OCI-LY3 (cell line): ENCODE measurements at regions not wholly inside any gene's neighbourhood (a gene's known extent, or its start where the extent isn't known, plus 50 kb on each side); places are given as distances from the start of the nearest gene placed in this dataset.
"Not testable (repeated sequence)": the region's sequence is repeated elsewhere in the genome, so short reads cannot be mapped to it uniquely, and the experiment has no call there.

Experiments used
- H2AFZ ChIP-seq: fragments of 200-600, 300-600 bp; shearing (Covaris generic); 2 replicates; pipeline ENCODE4 v1.6.0; 2014; ENCODE audit warnings: antibody characterized with exemption, low read depth, low read length
- H3K27ac ChIP-seq: fragments of 200-600, 300-600 bp; sonication (generic); 2 replicates; pipeline ENCODE4 v1.5.1; 2014; ENCODE audit warnings: mild to moderate bottlenecking, low read length, moderate library complexity, mixed read lengths
- H3K27me3 ChIP-seq: fragments of 200-600, 300-600 bp; sonication (generic); 2 replicates; pipeline ENCODE4 v1.6.1; 2014; ENCODE audit warnings: low read depth, low read length, mixed read lengths
- H3K36me3 ChIP-seq: fragments of 200-600, 300-600 bp; sonication (generic); replicated peaks from 2 replicates; pipeline ENCODE3; 2014; ENCODE audit warnings: low read depth, low read length, mixed read lengths
- H3K4me1 ChIP-seq: fragments of 300-600, 200-600 bp; sonication (generic); 2 replicates; pipeline ENCODE4 v1.6.1; 2014; ENCODE audit warnings: low read length, mixed read lengths
- H3K4me2 ChIP-seq: fragments of 200-600, 300-600 bp; sonication (generic); 2 replicates; pipeline ENCODE4 v1.6.1; 2014; ENCODE audit warnings: low read length, mixed read lengths
- H3K4me3 ChIP-seq: fragments of 300-600, 200-600 bp; sonication (generic); 2 replicates; pipeline ENCODE4 v1.5.1; 2014; ENCODE audit warnings: antibody characterized with exemption, mild to moderate bottlenecking, low read length, moderate library complexity
- H3K79me2 ChIP-seq: fragments of 300-600, 200-600 bp; shearing (Covaris generic); 2 replicates; pipeline ENCODE4 v1.6.1; 2014; ENCODE audit warnings: mild to moderate bottlenecking, low read length, mixed read lengths
- H3K9ac ChIP-seq: fragments of 300-600, 200-600 bp; shearing (Covaris generic); 2 replicates; pipeline ENCODE4 v1.6.0; 2014; ENCODE audit warnings: mild to moderate bottlenecking, low read length, moderate library complexity
- H3K9me3 ChIP-seq: fragments of 200-600, 300-600 bp; shearing (Covaris generic); 2 replicates; pipeline ENCODE4 v1.6.1; 2014; ENCODE audit warnings: low read length, mixed read lengths; ENCODE audit not compliant: insufficient read depth
- H4K20me1 ChIP-seq: fragments of 200-600, 300-600 bp; sonication (generic); 2 replicates; pipeline ENCODE4 v1.6.1; 2016; ENCODE audit warnings: low read length, mixed read lengths; ENCODE audit not compliant: insufficient read depth
- EZH2phosphoT487 ChIP-seq: fragments of 200-600 bp; shearing (Covaris generic); IDR thresholded peaks from 2 replicates; pipeline ENCODE4 v1.6.1; 2018; ENCODE audit warnings: antibody characterized with exemption, mixed run types, low read depth
- TF ChIP-seq, protein P1 (sequence below): fragments of 200-600, 300-600 bp; sonication (generic); IDR thresholded peaks from 2 replicates; pipeline ENCODE4 v1.5.1; 2014; ENCODE audit warnings: antibody characterized with exemption, low read length, low read depth

DNA sequence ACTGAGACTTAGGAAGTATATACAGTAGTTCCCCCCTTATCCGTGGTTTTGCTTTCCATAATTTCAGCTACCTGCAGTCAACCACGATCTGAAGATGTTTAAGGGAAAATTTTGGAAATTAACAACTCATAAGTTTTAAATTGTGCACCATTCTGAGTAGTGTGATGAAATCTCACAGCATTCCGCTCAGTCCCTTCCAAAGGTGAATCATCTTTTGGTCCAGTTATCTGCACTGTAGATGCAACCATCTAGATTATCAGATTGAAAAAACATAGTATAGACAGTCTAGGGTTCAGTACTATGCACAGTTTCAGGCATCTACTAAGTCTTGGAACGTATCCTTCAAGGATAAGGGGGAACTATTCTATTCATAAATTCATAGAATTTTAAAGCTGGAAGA, 109.0 kb downstream of the ANXA3 start:
- Histone ChIP-seq H3K36me3 (no peaks in the 10 kb centered on the region), H3K4me2 (no peak overlapping the region), H4K20me1 (no peaks in the 10 kb centered on the region), H3K27ac (no peak overlapping the region), H3K4me1 (peaks cover 46% of the 10 kb centered on the region), H3K79me2 (no peaks in the 10 kb centered on the region), H3K27me3 (peaks cover 26% of the 10 kb centered on the region), H3K9ac (no peak overlapping the region), H3K9me3 (no peaks in the 10 kb centered on the region), H3K4me3 (no peak overlapping the region), H2AFZ (no peak overlapping the region)
- no peak for TF ChIP-seq EZH2phosphoT487
- TF ChIP-seq, protein P1, sequence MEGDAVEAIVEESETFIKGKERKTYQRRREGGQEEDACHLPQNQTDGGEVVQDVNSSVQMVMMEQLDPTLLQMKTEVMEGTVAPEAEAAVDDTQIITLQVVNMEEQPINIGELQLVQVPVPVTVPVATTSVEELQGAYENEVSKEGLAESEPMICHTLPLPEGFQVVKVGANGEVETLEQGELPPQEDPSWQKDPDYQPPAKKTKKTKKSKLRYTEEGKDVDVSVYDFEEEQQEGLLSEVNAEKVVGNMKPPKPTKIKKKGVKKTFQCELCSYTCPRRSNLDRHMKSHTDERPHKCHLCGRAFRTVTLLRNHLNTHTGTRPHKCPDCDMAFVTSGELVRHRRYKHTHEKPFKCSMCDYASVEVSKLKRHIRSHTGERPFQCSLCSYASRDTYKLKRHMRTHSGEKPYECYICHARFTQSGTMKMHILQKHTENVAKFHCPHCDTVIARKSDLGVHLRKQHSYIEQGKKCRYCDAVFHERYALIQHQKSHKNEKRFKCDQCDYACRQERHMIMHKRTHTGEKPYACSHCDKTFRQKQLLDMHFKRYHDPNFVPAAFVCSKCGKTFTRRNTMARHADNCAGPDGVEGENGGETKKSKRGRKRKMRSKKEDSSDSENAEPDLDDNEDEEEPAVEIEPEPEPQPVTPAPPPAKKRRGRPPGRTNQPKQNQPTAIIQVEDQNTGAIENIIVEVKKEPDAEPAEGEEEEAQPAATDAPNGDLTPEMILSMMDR: no peak

DNA sequence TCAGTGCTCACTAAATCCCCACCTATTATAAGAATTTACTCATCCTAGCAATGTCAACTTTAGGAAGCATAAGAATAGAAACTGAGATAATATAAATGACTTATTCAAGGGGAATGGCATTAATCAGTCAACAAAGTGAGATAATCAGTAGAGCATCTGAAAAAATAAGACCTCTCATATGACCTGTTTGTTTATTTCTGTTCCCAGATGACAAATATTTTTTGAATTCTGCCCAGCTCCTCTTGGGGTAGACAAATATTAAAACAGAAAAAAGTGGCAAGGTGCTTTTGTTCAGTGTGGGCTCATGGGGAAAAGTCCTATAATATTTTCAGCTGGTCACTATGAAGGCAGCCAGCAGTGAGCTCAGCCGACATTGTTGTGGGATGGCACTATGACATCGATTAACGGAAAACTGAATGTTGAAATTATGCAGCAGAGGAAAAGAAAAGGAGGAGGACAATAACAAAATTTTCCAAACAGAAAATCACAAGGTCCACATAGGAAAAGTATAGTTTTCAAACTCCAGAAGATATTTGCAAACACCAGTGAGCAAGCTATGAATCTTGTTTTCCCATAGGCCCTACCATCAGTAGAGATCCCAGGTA, 109.6 kb downstream of the ANXA3 start:
- Histone ChIP-seq H3K79me2 (no peaks in the 10 kb centered on the region), H3K27ac (no peak overlapping the region), H3K9me3 (no peaks in the 10 kb centered on the region), H3K36me3 (no peaks in the 10 kb centered on the region), H3K4me3 (no peak overlapping the region), H4K20me1 (no peaks in the 10 kb centered on the region), H2AFZ (no peak overlapping the region), H3K4me1 (peaks cover 44% of the 10 kb centered on the region), H3K4me2 (no peak overlapping the region), H3K9ac (no peak overlapping the region), H3K27me3 (peaks cover 22% of the 10 kb centered on the region)
- TF ChIP-seq EZH2phosphoT487: no peak
- TF ChIP-seq, protein P1: no peak

DNA sequence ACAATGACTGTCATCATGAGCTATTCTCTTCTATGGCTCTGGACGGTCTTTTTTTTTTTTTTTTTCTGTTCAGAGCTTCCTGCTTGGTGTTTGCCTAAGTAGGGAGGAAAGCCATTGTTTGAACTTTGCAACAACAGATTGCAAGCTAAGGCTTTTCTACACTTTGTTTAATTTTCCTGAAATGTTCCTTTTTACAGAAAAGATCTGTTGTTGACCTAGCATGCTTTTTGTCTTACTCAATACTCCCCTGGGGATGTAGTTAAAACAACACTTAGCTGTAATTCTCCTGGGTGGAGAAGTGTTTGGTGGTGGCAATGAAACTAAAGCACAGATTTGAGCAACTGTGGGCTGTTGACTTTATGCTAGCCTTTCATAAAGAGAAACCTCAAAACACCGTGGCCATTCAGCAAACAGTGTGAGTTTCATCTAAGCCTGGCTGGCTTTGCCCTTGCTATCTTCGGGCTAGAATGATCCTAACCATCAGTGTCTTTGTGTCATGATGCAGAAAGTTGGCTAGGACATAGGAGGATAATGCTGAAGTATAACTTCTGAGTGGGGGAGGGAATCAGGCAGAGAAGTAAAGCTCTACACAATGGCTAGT, 110.5 kb downstream of the ANXA3 start:
- no peak for TF ChIP-seq EZH2phosphoT487
- TF ChIP-seq, protein P1: no peak
- Histone ChIP-seq H4K20me1 (no peaks in the 10 kb centered on the region), H3K4me1 (peaks cover 42% of the 10 kb centered on the region), H3K27ac (no peak overlapping the region), H3K79me2 (no peaks in the 10 kb centered on the region), H3K9me3 (no peaks in the 10 kb centered on the region), H3K9ac (no peak overlapping the region), H2AFZ (no peak overlapping the region), H3K4me3 (0 out of 2 replicates have a peak overlapping the region, but pooled peaks have one; percentile 11), H3K36me3 (no peaks in the 10 kb centered on the region), H3K4me2 (peak overlapping the region; percentile 30), H3K27me3 (peaks cover 22% of the 10 kb centered on the region)

DNA sequence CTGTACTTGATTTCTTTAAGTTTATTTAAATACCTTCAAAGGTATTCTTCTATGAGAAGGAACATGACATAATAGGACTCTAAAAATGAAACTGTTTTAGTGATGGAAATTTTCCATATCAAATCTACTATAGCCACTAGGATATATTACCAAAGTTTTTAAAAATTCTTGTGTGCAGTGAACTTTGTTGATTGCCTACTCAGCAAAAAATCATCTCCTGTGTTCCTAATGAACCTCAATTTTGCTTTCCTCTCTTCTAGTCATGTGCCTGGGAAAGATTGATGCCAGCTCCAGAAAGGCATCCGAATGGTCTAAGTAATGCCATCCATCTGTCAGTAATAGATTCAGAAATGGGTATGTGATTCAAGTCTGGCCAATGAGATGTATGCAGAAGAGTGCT, 111.1 kb downstream of the ANXA3 start:
- no peak overlapping the region for H3K9ac ChIP-seq
- no peak overlapping the region for H3K4me3 ChIP-seq
- H3K27me3 ChIP-seq: peaks cover 22% of the 10 kb centered on the region
- H3K9me3 ChIP-seq: no peaks in the 10 kb centered on the region
- TF ChIP-seq, protein P1: no peak
- no peak for TF ChIP-seq EZH2phosphoT487
- H3K27ac ChIP-seq: no peak overlapping the region
- peaks cover 42% of the 10 kb centered on the region for H3K4me1 ChIP-seq
- no peaks in the 10 kb centered on the region for H3K79me2 ChIP-seq
- no peak overlapping the region for H2AFZ ChIP-seq
- no peaks in the 10 kb centered on the region for H4K20me1 ChIP-seq
- H3K4me2 ChIP-seq: peak overlapping the region; percentile 30
- no peaks in the 10 kb centered on the region for H3K36me3 ChIP-seq

DNA sequence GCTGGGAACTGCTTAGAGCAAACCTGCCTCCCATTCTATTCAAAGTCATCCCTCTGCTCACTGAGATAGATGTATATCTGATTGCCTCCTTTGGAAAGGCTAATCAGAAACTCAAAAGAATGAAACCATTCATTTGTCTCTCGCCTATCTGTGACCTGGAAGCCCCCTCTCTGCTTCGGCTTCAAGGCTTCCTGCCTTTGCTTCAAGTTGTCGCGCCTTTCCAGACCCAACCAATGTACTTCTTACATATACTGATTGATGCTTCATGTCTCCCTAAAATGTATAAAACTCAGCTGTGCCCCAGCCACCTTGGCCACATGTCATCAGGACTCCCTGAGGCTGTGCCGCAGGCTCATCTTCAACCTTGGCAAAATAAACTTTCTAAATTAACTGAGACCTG, 111.9 kb upstream of the BMP2K start:
- not testable (repeated sequence) for H3K4me3 ChIP-seq

More for the DNA sequence above, 111.9 kb upstream of the BMP2K start:
- H3K36me3 ChIP-seq, H3K9ac ChIP-seq, H3K27ac ChIP-seq, H3K79me2 ChIP-seq, H3K9me3 ChIP-seq, H4K20me1 ChIP-seq, H3K4me2 ChIP-seq, H2AFZ ChIP-seq: not testable (repeated sequence)
- peaks cover 38% of the 10 kb centered on the region for H3K4me1 ChIP-seq
- H3K27me3 ChIP-seq: peaks cover 22% of the 10 kb centered on the region
